SU-DHL-6 (cell line): ENCODE measurements at regions not wholly inside any gene's neighbourhood (a gene's known extent, or its start where the extent isn't known, plus 50 kb on each side); places are given as distances from the start of the nearest gene placed in this dataset.

ENCODE experiments used
- H2AFZ ChIP-seq: fragments of 200-600 bp; sonication (generic); 2 replicates; pipeline ENCODE4 v1.6.1; 2014; ENCODE audit warnings: low read depth, mild to moderate bottlenecking, moderate library complexity, mixed read lengths, antibody characterized with exemption, low read length; ENCODE audit not compliant: severe bottlenecking
- H3F3A ChIP-seq: fragments of 200-600 bp; shearing (Covaris generic); 2 replicates; pipeline ENCODE4 v1.6.0; 2016; ENCODE audit warnings: antibody characterized with exemption, mild to moderate bottlenecking; ENCODE audit not compliant: insufficient read depth
- H3K27ac ChIP-seq: fragments of 200-600 bp; sonication (generic); 2 replicates; pipeline ENCODE4 v1.5.1; 2016; ENCODE audit warnings: low read depth, mild to moderate bottlenecking, low read length, moderate library complexity, mixed read lengths
- H3K27me3 ChIP-seq: fragments of 200-600 bp; sonication (generic), shearing (Covaris generic); 2 replicates; pipeline ENCODE4 v1.6.0; 2014; ENCODE audit warnings: mild to moderate bottlenecking, low read length
- H3K36me3 ChIP-seq: fragments of 200-600 bp; sonication (generic); 2 replicates; pipeline ENCODE4 v1.6.1; 2014; ENCODE audit warnings: mild to moderate bottlenecking, low read length, mixed read lengths
- H3K4me2 ChIP-seq: fragments of 300-600, 200-600 bp; shearing (Covaris generic), sonication (generic); 2 replicates; pipeline ENCODE4 v1.6.0; 2014; ENCODE audit warnings: low read length, low read depth, mild to moderate bottlenecking; ENCODE audit not compliant: poor library complexity, severe bottlenecking
- H3K4me3 ChIP-seq: fragments of 200-600 bp; sonication (generic); 2 replicates; pipeline ENCODE4 v1.5.1; 2014; ENCODE audit warnings: antibody characterized with exemption, low read length, mild to moderate bottlenecking, mixed read lengths; ENCODE audit not compliant: insufficient read depth, poor library complexity, severe bottlenecking
- H3K79me2 ChIP-seq: fragments of 200-600 bp; sonication (generic); 2 replicates; pipeline ENCODE4 v1.6.1; 2014; ENCODE audit warnings: mild to moderate bottlenecking, low read length, moderate library complexity; ENCODE audit not compliant: insufficient read depth
- H3K9ac ChIP-seq: fragments of 200-600 bp; sonication (generic); 2 replicates; pipeline ENCODE4 v1.7.0; 2014; ENCODE audit warnings: mild to moderate bottlenecking, low read length
- H3K9me2 ChIP-seq: fragments of 200-600 bp; sonication (generic); replicated peaks from 2 replicates; pipeline ENCODE4 v1.6.1; 2014; ENCODE audit warnings: low read length; ENCODE audit not compliant: insufficient read depth
- H3K9me3 ChIP-seq: fragments of 200-600 bp; sonication (generic); 2 replicates; pipeline ENCODE4 v1.6.1; 2014; ENCODE audit warnings: low read length, mixed read lengths; ENCODE audit not compliant: insufficient read depth
- H4K20me1 ChIP-seq: fragments of 200-600 bp; sonication (generic); 2 replicates; pipeline ENCODE4 v1.6.1; 2014; ENCODE audit warnings: low read depth, mild to moderate bottlenecking, antibody characterized with exemption, low read length, moderate library complexity, mixed read lengths
- CTCF ChIP-seq: fragments of 200-600 bp; sonication (generic); IDR thresholded peaks from one replicate; pipeline ENCODE4 v1.5.1; 2017; ENCODE audit warnings: antibody characterized with exemption, mild to moderate bottlenecking, low read length, moderate library complexity; ENCODE audit not compliant: insufficient read depth, poor library complexity, severe bottlenecking
- EZH2phosphoT487 ChIP-seq: fragments of 200-600 bp; sonication (generic), shearing (Covaris generic); conservative IDR thresholded peaks from 2 replicates; pipeline ENCODE4 v1.6.1; 2018; ENCODE audit warnings: mild to moderate bottlenecking, antibody characterized with exemption, low read length, moderate library complexity, mixed read lengths

GRCh38 chr5:118310401-118310800 lies 677.9 kb downstream of the DTWD2 start:
- Histone ChIP-seq H3K9me2 (no peaks in the 10 kb centered on the region), H3K79me2 (no peaks in the 10 kb centered on the region), H3K27ac (no peak overlapping the region), H3K27me3 (no peaks in the 10 kb centered on the region), H3K9me3 (no peaks in the 10 kb centered on the region), H4K20me1 (no peaks in the 10 kb centered on the region), H2AFZ (no peak overlapping the region), H3F3A (no peaks in the 10 kb centered on the region), H3K4me3 (no peak overlapping the region), H3K36me3 (no peaks in the 10 kb centered on the region), H3K9ac (no peak overlapping the region), H3K4me2 (no peak overlapping the region)
- no peak for TF ChIP-seq CTCF

- Histone ChIP-seq H3K27ac (no peak overlapping the region), H3K9me3 (no peaks in the 10 kb centered on the region), H3K27me3 (peaks cover 4% of the 10 kb centered on the region; the same call in 1 of the 2 replicates), H4K20me1 (no peaks in the 10 kb centered on the region), H3K4me2 (no peak overlapping the region), H3K4me3 (no peak overlapping the region), H3K36me3 (no peaks in the 10 kb centered on the region), H3F3A (no peaks in the 10 kb centered on the region), H2AFZ (no peak overlapping the region), H3K9ac (no peak overlapping the region), H3K9me2 (no peaks in the 10 kb centered on the region), H3K79me2 (no peaks in the 10 kb centered on the region)
- TF ChIP-seq EZH2phosphoT487 (no peak), CTCF (no peak)
Observed at GRCh38 chr5:118303296-118303695, 685.1 kb downstream of the DTWD2 start.

GRCh38 chr5:118302786-118303185 lies 685.6 kb downstream of the DTWD2 start:
- no peaks in the 10 kb centered on the region for H3K36me3 ChIP-seq
- no peaks in the 10 kb centered on the region for H3F3A ChIP-seq
- no peak overlapping the region for H3K9ac ChIP-seq
- TF ChIP-seq EZH2phosphoT487 (no peak), CTCF (no peak)
- H3K4me3 ChIP-seq = no peak overlapping the region
- H3K27ac ChIP-seq = no peak overlapping the region
- no peaks in the 10 kb centered on the region for H3K9me3 ChIP-seq
- no peak overlapping the region for H2AFZ ChIP-seq
- no peak overlapping the region for H3K4me2 ChIP-seq
- peaks cover 4% of the 10 kb centered on the region; the same call in 1 of the 2 replicates for H3K27me3 ChIP-seq
- H4K20me1 ChIP-seq = no peaks in the 10 kb centered on the region
- H3K79me2 ChIP-seq = no peaks in the 10 kb centered on the region
- H3K9me2 ChIP-seq = no peaks in the 10 kb centered on the region

GRCh38 chr5:118301696-118302095 lies 686.7 kb downstream of the DTWD2 start:
- Histone ChIP-seq H3K9me3 (no peaks in the 10 kb centered on the region), H3K4me2 (no peak overlapping the region)

More at GRCh38 chr5:118301696-118302095, 686.7 kb downstream of the DTWD2 start:
- H2AFZ ChIP-seq = no peak overlapping the region
- no peaks in the 10 kb centered on the region for H3K36me3 ChIP-seq
- H3K27me3 ChIP-seq = peaks cover 4% of the 10 kb centered on the region; the same call in 1 of the 2 replicates
- H3K9ac ChIP-seq = no peak overlapping the region
- H3F3A ChIP-seq = no peaks in the 10 kb centered on the region
- TF ChIP-seq EZH2phosphoT487 = no peak
- TF ChIP-seq CTCF = no peak
- no peaks in the 10 kb centered on the region for H3K9me2 ChIP-seq
- H3K79me2 ChIP-seq = no peaks in the 10 kb centered on the region
- H3K4me3 ChIP-seq = no peak overlapping the region
- no peaks in the 10 kb centered on the region for H4K20me1 ChIP-seq
- H3K27ac ChIP-seq = no peak overlapping the region
